IMR-90 (cell line): ENCODE measurements at regions not wholly inside any gene's neighbourhood (a gene's known extent, or its start where the extent isn't known, plus 50 kb on each side); places are given as distances from the start of the nearest gene placed in this dataset.

Experiments
- RFX5 ChIP-seq: IDR thresholded peaks from 2 replicates; pipeline ENCODE4 v1.8.0; 2012; ENCODE audit warnings: low read depth, mild to moderate bottlenecking, low read length, moderate library complexity
- TF ChIP-seq, protein P1 (sequence below): conservative IDR thresholded peaks from 2 replicates; pipeline ENCODE4 v1.5.1; 2012; ENCODE audit warnings: mild to moderate bottlenecking, low read depth, low read length, improper control_type of control experiment

DNA sequence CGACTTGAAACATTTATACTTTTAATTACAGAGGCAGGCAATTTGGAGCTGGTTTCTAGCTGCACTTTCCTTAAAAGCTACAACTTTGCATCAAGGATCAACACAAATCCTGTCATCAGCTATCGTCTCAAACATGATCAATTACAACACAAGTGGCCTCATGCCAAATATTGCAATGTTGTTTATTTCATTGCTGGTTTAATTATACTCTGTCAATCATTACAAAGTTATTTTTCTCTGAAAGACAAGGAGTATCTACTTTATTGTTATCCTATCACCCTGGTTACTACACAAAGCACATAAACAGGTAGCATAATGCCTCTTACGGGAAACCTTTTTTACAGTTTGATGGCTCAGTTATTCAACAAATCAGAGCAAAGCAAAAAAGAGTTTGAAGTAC is 58.0 kb upstream of the FOXB1 start:
- TF ChIP-seq, protein P1, sequence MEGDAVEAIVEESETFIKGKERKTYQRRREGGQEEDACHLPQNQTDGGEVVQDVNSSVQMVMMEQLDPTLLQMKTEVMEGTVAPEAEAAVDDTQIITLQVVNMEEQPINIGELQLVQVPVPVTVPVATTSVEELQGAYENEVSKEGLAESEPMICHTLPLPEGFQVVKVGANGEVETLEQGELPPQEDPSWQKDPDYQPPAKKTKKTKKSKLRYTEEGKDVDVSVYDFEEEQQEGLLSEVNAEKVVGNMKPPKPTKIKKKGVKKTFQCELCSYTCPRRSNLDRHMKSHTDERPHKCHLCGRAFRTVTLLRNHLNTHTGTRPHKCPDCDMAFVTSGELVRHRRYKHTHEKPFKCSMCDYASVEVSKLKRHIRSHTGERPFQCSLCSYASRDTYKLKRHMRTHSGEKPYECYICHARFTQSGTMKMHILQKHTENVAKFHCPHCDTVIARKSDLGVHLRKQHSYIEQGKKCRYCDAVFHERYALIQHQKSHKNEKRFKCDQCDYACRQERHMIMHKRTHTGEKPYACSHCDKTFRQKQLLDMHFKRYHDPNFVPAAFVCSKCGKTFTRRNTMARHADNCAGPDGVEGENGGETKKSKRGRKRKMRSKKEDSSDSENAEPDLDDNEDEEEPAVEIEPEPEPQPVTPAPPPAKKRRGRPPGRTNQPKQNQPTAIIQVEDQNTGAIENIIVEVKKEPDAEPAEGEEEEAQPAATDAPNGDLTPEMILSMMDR, result no peak
- no peak for TF ChIP-seq RFX5
